GM12865 (cell line): ENCODE measurements at regions not wholly inside any gene's neighbourhood (a gene's known extent, or its start where the extent isn't known, plus 50 kb on each side); places are given as distances from the start of the nearest gene placed in this dataset.

ENCODE experiments used
- DNase-seq: peaks from one replicate; pipeline ENCODE4 v3.0.0; 2010; ENCODE audit warnings: low read depth
- H3K4me3 ChIP-seq: 2 replicates; pipeline ENCODE4 v1.5.1; 2011; ENCODE audit warnings: mild to moderate bottlenecking, low read depth, low read length, control low read depth
- CTCF ChIP-seq: IDR thresholded peaks from 2 replicates; pipeline ENCODE4 v1.5.1; 2011; ENCODE audit warnings: low read length, control low read depth, low read depth, inconsistent platforms; ENCODE audit not compliant: insufficient read depth; ENCODE audit errors: missing control alignments

GRCh38 chr9:2260417-2261306 is 245.5 kb downstream of the SMARCA2 start:
- TF ChIP-seq CTCF: no peak
- DNase-seq: no peak
- H3K4me3 ChIP-seq: no peak overlapping the region

GRCh38 chr9:2261421-2262103 is 246.4 kb downstream of the SMARCA2 start:
- TF ChIP-seq CTCF: no peak
- no peak overlapping the region for H3K4me3 ChIP-seq
- no peak for DNase-seq

GRCh38 chr9:2262386-2263071 is 247.4 kb downstream of the SMARCA2 start:
- TF ChIP-seq CTCF: no peak
- no peak overlapping the region for H3K4me3 ChIP-seq
- DNase-seq: no peak

- DNase-seq: no peak
- no peak overlapping the region for H3K4me3 ChIP-seq
- no peak for TF ChIP-seq CTCF
These were observed 248.0 kb downstream of the SMARCA2 start for GRCh38 chr9:2263111-2263510.

GRCh38 chr9:2263665-2264064 is 248.5 kb downstream of the SMARCA2 start:
- no peak overlapping the region for H3K4me3 ChIP-seq
- TF ChIP-seq CTCF: no peak
- no peak for DNase-seq

GRCh38 chr9:2264081-2264480 is 248.9 kb downstream of the SMARCA2 start:
- TF ChIP-seq CTCF: no peak
- no peak overlapping the region for H3K4me3 ChIP-seq
- DNase-seq: no peak
